Caco-2 (cell line): ENCODE measurements at regions not wholly inside any gene's neighbourhood (a gene's known extent, or its start where the extent isn't known, plus 50 kb on each side); places are given as distances from the start of the nearest gene placed in this dataset.

Experiments used
- BruUV-seq: library from RNA; stranded (reverse); fragments of 400-500 nt; replicated peaks from 2 replicates; lab custom pipeline; 2021; lab: Mats Ljungman, UMichigan
- CTCF ChIA-PET: fragments of 300-600 bp; sonication (Branson Sonifier 250); formaldehyde crosslinking; loops from one replicate; lab custom pipeline; 2022; ENCODE audit warnings: antibody characterized with exemption; lab: Charles Lee
- POLR2A ChIA-PET: fragments of 300-600 bp; sonication (Branson Sonifier 250); formaldehyde crosslinking; loops from one replicate; lab custom pipeline; 2022; ENCODE audit warnings: antibody characterized with exemption; lab: Charles Lee
- DNase-seq, 2 experiments: peaks; one replicate each; pipeline versions ENCODE4 v3.0.0 to v3.0.0-alpha.2; 2020 to 2022
- H3K27me3 ChIP-seq: replicated peaks from 2 replicates; pipeline ENCODE4 v1.6.0; 2011; ENCODE audit warnings: low read length; ENCODE audit not compliant: control insufficient read depth, insufficient read depth
- H3K36me3 ChIP-seq: 2 replicates; pipeline ENCODE4 v1.5.1; 2011; ENCODE audit warnings: low read length; ENCODE audit not compliant: control insufficient read depth, insufficient read depth
- H3K4me1 ChIP-seq: fragments of 250-450 bp; sonication (Bioruptor Pico); 2 replicates; pipeline ENCODE4 v1.5.1; 2020; ENCODE audit warnings: mild to moderate bottlenecking
- H3K4me3 ChIP-seq: 2 replicates; pipeline ENCODE4 v1.5.1; 2011; ENCODE audit warnings: low read depth, mild to moderate bottlenecking, control low read depth, low read length
- H3K9me3 ChIP-seq: fragments of 250-450 bp; sonication (Bioruptor Pico); 2 replicates; pipeline ENCODE4 v1.5.1; 2020; ENCODE audit warnings: mild to moderate bottlenecking, moderate library complexity
- H3K27ac Mint-ChIP-seq: one replicate; pipeline ENCODE4 v1.8.0; 2022; ENCODE audit warnings: mixed read lengths; ENCODE audit not compliant: unreplicated experiment
- H3K27me3 Mint-ChIP-seq: one replicate; pipeline ENCODE4 v1.8.0; 2022; ENCODE audit warnings: mixed read lengths; ENCODE audit not compliant: insufficient read depth, unreplicated experiment
- H3K36me3 Mint-ChIP-seq: one replicate; pipeline ENCODE4 v1.8.0; 2022; ENCODE audit warnings: mild to moderate bottlenecking, mixed read lengths; ENCODE audit not compliant: insufficient read depth, unreplicated experiment
- H3K4me1 Mint-ChIP-seq: one replicate; pipeline ENCODE4 v1.8.0; 2022; ENCODE audit warnings: low read depth, mixed read lengths; ENCODE audit not compliant: unreplicated experiment
- H3K4me3 Mint-ChIP-seq: one replicate; pipeline ENCODE4 v1.8.0; 2022; ENCODE audit warnings: mild to moderate bottlenecking, moderate library complexity, mixed read lengths; ENCODE audit not compliant: unreplicated experiment
- H3K9me3 Mint-ChIP-seq: one replicate; pipeline ENCODE4 v1.8.0; 2022; ENCODE audit warnings: mixed read lengths; ENCODE audit not compliant: unreplicated experiment
- CTCF ChIP-seq, 2 experiments: fragments of 200-600 bp in 1 of 2; IDR thresholded peaks; 1 replicate in 1 of 2; 2 replicates in 1 of 2; pipeline versions ENCODE4 v1.5.1 to v1.8.0; 2011 to 2022; ENCODE audit warnings: antibody characterized with exemption in 1 of 2, control low read depth in 1 of 2, inconsistent platforms in 1 of 2, low read depth in 1 of 2, low read length in 1 of 2, mild to moderate bottlenecking in 1 of 2, moderate library complexity in 1 of 2; ENCODE audit not compliant: insufficient read depth in 1 of 2, severe bottlenecking in 1 of 2, unreplicated experiment in 1 of 2
- intact Hi-C: fragments of 100-400 bp; cut with micrococcal nuclease; formaldehyde crosslinking; loops from one replicate; pipeline ENCODE4 v1.10.0; 2022; ENCODE audit not compliant: unreplicated experiment

- Histone ChIP-seq H3K4me1 (no peaks in the 10 kb centered on the region), H3K27me3 (no peaks in the 10 kb centered on the region), H3K36me3 (no peaks in the 10 kb centered on the region), H3K4me3 (no peak overlapping the region), H3K9me3 (no peaks in the 10 kb centered on the region)
- Mint-ChIP-seq H3K36me3 (no peaks in the 10 kb centered on the region), H3K27me3 (no peaks in the 10 kb centered on the region), H3K9me3 (no peaks in the 10 kb centered on the region), H3K4me3 (no peak overlapping the region), H3K27ac (no peak overlapping the region), H3K4me1 (no peaks in the 10 kb centered on the region)
- peak in 1 of 2 experiments; percentile 1 for DNase-seq
- TF ChIP-seq CTCF (IDR thresholded peaks at IDR 0.05; ENCODE audit: insufficient read depth in 1 of 2, low read depth in 1 of 2, low read length in 1 of 2, severe bottlenecking in 1 of 2, unreplicated experiment in 1 of 2) = peak in 1 of 2 experiments; percentile 33
- ChIA-PET POLR2A (no interaction called here), CTCF (no interaction called here)
- intact Hi-C loops = no loop called here
- BruUV-seq = no TSS peak
Observed at GRCh38 chr18:72086421-72086820, 457.7 kb downstream of the CBLN2 start.

GRCh38 chr18:72075040-72075439 is 469.1 kb downstream of the CBLN2 start:
- Histone ChIP-seq H3K4me3 (no peak overlapping the region), H3K27me3 (no peaks in the 10 kb centered on the region), H3K4me1 (no peaks in the 10 kb centered on the region), H3K36me3 (no peaks in the 10 kb centered on the region), H3K9me3 (no peaks in the 10 kb centered on the region)
- intact Hi-C loops = no loop called here
- Mint-ChIP-seq H3K27ac (no peak overlapping the region), H3K9me3 (no peaks in the 10 kb centered on the region), H3K4me3 (no peak overlapping the region), H3K27me3 (peaks cover 2% of the 10 kb centered on the region), H3K4me1 (no peaks in the 10 kb centered on the region), H3K36me3 (no peaks in the 10 kb centered on the region)
- no peak for TF ChIP-seq CTCF (IDR thresholded peaks at IDR 0.05; ENCODE audit: insufficient read depth in 1 of 2, low read depth in 1 of 2, low read length in 1 of 2, severe bottlenecking in 1 of 2, unreplicated experiment in 1 of 2)
- CTCF ChIA-PET = no interaction called here
- POLR2A ChIA-PET = no interaction called here
- BruUV-seq = no TSS peak
- DNase-seq = no peak

GRCh38 chr18:72063001-72063400 is 481.1 kb downstream of the CBLN2 start:
- no peaks in the 10 kb centered on the region for H3K27me3 ChIP-seq
- Mint-ChIP-seq H3K4me3 (no peak overlapping the region), H3K9me3 (no peaks in the 10 kb centered on the region), H3K27me3 (peaks cover 3% of the 10 kb centered on the region), H3K36me3 (no peaks in the 10 kb centered on the region), H3K27ac (no peak overlapping the region), H3K4me1 (no peaks in the 10 kb centered on the region)
- ChIA-PET CTCF (no interaction called here), POLR2A (no interaction called here)
- no peak for TF ChIP-seq CTCF (IDR thresholded peaks at IDR 0.05; ENCODE audit: insufficient read depth in 1 of 2, low read depth in 1 of 2, low read length in 1 of 2, severe bottlenecking in 1 of 2, unreplicated experiment in 1 of 2)
- intact Hi-C loops = no loop called here
- no peak for DNase-seq
- no TSS peak for BruUV-seq
- H3K4me3 ChIP-seq = no peak overlapping the region
- no peaks in the 10 kb centered on the region for H3K4me1 ChIP-seq
- no peaks in the 10 kb centered on the region for H3K36me3 ChIP-seq
- no peaks in the 10 kb centered on the region for H3K9me3 ChIP-seq
